Fibroblast of skin of scalp (primary cell): ENCODE measurements at regions not wholly inside any gene's neighbourhood (a gene's known extent, or its start where the extent isn't known, plus 50 kb on each side); places are given as distances from the start of the nearest gene placed in this dataset.
"Not testable (repeated sequence)": the region's sequence is repeated elsewhere in the genome, so short reads cannot be mapped to it uniquely, and the experiment has no call there.

ENCODE experiments used
- DNase-seq: peaks from one replicate; pipeline ENCODE4 v3.0.0-alpha.2; 2013

- DNase-seq: no peak
Observed at GRCh38 chr13:76607866-76608265, 278.3 kb downstream of the KCTD12 start.

GRCh38 chr13:76600081-76600480, 286.1 kb downstream of the KCTD12 start:
- DNase-seq: no peak

DNA sequence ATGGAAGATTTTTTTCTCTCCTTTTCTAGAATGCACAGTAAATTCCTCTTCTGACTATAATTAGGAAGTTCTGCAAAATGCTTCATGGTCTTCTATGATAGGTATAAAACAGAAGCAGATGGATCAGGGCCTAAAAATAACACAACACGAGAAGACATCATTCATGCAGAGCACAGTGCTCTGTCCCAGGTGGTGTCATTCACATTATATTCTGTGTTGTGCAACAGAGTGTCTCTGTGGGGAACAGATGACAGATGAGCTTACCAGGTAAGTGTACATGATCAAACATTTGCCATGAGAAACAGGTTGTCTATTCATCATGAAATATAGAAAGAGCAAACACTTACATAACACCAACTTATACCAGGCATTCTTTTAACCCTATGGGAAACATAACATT, 288.3 kb downstream of the KCTD12 start:
- DNase-seq: no peak

DNA sequence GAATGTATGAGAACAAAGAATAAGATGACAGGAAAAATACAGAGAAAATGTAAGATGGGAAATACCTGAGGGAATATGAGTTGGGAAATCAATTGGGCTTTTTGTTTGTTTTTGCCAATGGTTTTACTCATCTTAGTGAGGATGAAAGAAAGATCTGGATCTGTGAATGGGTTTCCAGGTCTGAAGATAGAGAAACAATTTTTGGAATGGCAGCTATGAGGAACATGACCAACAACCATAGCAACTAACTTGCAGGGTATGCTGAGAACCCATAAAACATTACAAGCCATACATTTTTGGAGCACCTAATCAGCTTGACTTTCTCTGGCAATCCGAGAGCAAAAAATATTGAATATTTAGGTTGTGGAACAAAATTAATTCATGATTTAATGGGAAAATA, 290.0 kb downstream of the KCTD12 start:
- peak; percentile 15 for DNase-seq

DNA sequence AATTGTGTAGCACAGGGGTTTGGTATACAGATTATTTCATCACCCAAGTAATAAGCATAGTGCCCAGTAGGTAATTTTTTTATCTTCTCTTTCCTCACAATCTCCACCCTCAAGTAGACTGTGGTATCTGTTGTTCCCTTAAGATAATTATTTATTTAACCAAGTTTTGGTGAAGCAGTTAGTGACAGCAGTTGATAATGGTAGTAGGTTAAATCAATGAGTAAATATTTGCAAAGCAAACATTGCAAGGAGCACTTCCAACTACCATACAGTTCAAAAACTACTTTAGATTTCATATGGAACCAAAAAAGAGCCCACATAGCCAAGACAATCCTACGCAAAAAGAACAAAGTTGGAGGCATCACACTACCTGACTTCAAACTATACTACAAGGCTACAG, 291.8 kb downstream of the KCTD12 start:
- no peak for DNase-seq

- DNase-seq: no peak
Observed at GRCh38 chr13:76586842-76587241, 299.4 kb downstream of the KCTD12 start.

GRCh38 chr13:76579701-76580100, 306.5 kb downstream of the KCTD12 start:
- DNase-seq: no peak

- not testable (repeated sequence) for DNase-seq
Observed at GRCh38 chr13:76575634-76576033, 310.6 kb downstream of the KCTD12 start.

- DNase-seq: no peak
Observed at GRCh38 chr13:76570510-76570971, 315.7 kb downstream of the KCTD12 start.

DNA sequence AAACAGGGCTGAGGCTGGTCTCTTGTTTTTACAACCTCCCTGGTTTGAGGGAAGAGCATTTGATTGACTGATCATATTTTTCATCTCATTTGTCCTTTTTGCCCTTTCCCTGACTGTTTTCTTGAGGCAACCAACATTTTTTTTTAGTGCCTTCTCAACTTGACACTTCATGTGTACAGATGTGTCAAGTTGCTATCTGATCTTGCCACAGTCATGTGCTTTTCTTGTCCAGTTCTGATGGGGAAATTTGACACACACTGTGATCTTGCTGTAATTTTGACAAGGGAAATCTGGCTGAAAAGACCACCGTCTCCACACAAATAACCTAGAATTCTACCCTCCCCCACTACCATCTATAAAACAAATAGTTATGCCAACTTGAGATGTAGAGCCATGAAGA, 329.6 kb downstream of the KCTD12 start:
- DNase-seq: no peak

DNA sequence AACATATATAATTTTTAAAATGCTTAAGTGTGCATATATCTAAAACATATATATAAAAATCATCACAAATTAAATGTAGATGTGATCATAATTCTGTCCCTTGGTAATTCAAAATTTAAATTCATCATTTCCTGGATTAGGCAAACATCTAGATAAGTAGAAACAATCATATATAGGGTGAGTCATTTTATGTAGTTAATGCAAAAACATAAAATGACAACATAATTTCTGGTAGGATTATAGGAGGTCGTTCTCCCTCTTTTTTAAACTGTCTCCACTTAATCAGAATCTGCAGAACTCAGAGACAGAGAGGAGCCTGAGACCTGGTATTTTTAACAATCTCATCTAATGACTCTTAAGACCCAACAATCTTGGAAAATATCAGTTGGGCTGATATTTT, 333.4 kb downstream of the KCTD12 start:
- no peak for DNase-seq

GRCh38 chr13:76552041-76552772, 334.0 kb downstream of the KCTD12 start:
- no peak for DNase-seq

- no peak for DNase-seq
Observed at GRCh38 chr13:76542176-76542575, 344.0 kb downstream of the KCTD12 start.

GRCh38 chr13:76538004-76538403, 348.2 kb downstream of the KCTD12 start:
- DNase-seq: no peak

DNA sequence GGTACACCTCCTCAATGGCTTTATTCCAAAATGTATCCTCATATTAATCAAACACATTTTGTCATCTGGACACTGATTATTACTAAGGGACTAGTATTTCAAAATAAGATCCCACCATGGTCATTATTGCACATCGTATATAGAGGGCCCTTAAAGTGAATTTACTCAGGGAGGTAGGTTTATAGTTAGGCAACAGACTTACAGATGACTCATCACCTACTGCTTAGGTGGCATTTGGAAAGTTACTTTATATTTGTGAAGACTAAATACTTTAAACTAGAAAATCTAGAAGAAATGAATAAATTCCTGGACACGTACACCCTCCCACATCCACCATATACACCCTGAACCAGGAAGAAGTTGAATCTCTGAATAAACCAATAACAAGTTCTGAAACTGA, 353.0 kb downstream of the KCTD12 start:
- no peak for DNase-seq

- DNase-seq: no peak
Observed at GRCh38 chr13:76527041-76527440, 359.2 kb downstream of the KCTD12 start.

DNA sequence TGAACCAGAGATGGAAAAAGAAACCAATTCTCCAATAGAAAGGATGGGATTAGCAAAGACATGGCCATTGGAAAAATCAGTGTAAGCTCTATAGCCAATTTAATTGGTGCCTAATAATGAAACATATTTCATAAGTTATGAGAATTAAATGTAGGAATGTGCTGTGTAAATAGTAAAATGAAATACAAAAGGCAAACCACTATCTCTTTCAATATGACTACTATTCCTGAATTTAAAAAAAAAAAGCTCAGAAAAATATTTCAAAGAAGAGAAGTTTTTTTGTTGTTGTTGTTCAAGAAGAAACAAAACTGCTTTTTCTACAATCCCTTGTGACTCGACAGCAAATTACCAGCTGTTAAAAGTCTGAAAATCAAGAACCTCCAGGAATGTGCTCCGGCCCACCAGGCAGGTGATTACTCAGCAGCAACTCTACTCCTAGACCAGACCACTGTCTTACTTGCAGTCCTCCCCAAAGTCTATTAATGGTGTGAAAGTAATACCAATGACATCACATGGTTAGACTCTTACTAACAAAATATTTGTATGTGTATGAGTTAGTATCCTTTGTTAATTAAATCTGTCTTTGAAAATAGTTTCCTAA, 362.4 kb downstream of the KCTD12 start:
- no peak for DNase-seq

DNA sequence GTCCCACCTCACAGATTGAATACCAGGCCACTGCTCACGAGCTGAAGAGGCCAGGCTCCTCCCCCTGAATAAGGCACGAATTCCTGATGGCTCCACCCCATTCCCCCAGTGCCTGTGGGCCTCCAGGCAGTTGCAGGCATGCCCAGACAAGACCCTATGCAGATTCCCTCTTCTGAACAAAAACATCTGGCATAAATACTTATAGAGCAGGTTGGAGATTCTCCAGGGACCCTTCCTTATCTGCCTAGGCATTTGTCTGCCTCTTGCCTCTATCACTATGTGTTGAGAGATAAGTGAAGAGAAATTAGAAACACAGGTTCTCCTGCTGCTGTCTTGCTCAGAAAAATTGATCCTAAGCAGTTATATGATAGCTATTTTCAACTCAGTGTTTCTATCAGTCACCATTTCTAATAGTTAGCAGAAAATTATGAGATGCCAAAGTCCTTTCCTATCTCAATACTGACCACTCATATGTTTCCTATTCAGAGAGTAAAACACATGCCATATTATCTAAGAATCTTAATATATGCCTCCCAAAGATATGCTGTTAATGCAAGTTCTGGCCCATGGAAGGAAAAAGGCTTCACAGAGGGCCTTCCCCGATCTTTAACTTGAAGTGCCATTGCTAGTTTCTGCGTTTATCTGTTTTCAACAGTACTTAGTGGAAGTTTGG, 364.0 kb downstream of the KCTD12 start:
- DNase-seq: peak; percentile 32

GRCh38 chr13:76519685-76520084, 366.5 kb downstream of the KCTD12 start:
- DNase-seq: no peak

- no peak for DNase-seq
Observed at GRCh38 chr13:76516586-76516985, 369.6 kb downstream of the KCTD12 start.

- peak; percentile 74 for DNase-seq
Observed at GRCh38 chr13:76516013-76516412, 370.2 kb downstream of the KCTD12 start.

DNA sequence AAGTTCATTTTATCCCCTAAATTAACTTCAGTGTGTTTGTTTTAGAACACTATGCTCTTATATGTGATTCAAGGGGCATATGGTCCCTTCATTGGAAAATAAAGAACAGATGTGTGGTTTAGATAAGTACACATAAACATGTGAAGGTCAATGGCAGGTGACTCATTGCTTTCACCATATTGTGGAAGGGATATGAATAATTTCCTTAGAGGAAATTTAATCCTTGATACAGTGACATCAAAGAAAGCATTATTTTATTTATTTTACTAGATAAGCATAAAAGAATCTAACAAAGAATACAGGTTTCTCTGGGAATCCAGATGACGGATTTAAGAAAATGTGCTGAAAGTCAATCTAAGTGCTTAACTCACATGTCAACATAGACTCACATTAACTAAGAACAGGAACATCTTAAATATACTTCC, 373.5 kb downstream of the KCTD12 start:
- peak; percentile 54 for DNase-seq

- no peak for DNase-seq
Observed at GRCh38 chr13:76505437-76505836, 380.8 kb downstream of the KCTD12 start.

- no peak for DNase-seq
Observed at GRCh38 chr13:76503766-76504165, 382.4 kb downstream of the KCTD12 start.
